ENCODE measurements at regions not wholly inside any gene's neighbourhood (a gene's known extent, or its start where the extent isn't known, plus 50 kb on each side); places are given as distances from the start of the nearest gene placed in this dataset.

DNA sequence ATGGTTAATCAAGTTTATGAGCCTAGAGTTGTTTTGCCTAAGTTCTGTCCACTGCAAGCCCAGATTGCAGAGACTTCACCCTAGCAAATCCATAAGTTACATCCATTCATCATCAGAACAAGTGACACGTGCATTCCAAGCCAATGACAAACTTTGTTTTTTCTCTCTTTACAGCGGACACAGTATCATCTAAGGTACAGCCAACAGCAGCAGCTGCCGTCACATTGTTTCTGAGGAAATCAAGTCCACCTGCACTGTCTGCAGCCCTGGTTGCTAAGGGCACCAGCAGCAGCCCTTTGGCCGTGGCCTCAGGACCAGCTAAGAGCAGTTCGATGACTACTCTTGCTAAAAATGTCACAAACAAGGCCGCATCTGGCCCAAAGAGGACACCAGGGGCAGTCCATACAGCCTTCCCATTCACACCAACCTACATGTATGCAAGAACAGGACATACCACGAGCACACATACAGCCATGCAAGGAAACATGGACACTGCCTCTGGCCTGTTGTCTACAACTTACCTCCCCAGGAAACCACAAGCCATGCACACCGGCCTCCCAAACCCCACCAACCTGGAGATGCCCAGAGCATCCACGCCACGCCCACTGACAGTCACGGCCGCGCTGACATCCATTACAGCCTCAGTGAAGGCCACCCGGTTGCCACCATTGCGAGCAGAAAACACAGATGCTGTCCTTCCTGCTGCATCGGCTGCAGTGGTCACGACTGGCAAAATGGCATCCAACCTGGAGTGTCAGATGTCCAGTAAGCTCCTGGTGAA is 155.8 kb downstream of the C11orf91 start:
- TF ChIP-seq, protein P1, sequence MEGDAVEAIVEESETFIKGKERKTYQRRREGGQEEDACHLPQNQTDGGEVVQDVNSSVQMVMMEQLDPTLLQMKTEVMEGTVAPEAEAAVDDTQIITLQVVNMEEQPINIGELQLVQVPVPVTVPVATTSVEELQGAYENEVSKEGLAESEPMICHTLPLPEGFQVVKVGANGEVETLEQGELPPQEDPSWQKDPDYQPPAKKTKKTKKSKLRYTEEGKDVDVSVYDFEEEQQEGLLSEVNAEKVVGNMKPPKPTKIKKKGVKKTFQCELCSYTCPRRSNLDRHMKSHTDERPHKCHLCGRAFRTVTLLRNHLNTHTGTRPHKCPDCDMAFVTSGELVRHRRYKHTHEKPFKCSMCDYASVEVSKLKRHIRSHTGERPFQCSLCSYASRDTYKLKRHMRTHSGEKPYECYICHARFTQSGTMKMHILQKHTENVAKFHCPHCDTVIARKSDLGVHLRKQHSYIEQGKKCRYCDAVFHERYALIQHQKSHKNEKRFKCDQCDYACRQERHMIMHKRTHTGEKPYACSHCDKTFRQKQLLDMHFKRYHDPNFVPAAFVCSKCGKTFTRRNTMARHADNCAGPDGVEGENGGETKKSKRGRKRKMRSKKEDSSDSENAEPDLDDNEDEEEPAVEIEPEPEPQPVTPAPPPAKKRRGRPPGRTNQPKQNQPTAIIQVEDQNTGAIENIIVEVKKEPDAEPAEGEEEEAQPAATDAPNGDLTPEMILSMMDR (conservative IDR thresholded peaks at IDR 0.05; ENCODE audit: low read depth, low read length), result no peak
- no peak for TF ChIP-seq EZH2 (IDR thresholded peaks at IDR 0.05; ENCODE audit: borderline replicate concordance, low read depth, low read length, poor library complexity, severe bottlenecking)

Data from A673 (cell line).